ENCODE measurements at regions not wholly inside any gene's neighbourhood (a gene's known extent, or its start where the extent isn't known, plus 50 kb on each side); places are given as distances from the start of the nearest gene placed in this dataset.

GRCh38 chr12:67573566-67573965 lies 75.0 kb upstream of the DYRK2 start:
- TF ChIP-seq CTCF (IDR thresholded peaks at IDR 0.05; ENCODE audit: low read length) (no peak), EZH2 (IDR thresholded peaks at IDR 0.05; ENCODE audit: borderline replicate concordance, low read length) (no peak)
